GM04503 (cell line): ENCODE measurements at regions not wholly inside any gene's neighbourhood (a gene's known extent, or its start where the extent isn't known, plus 50 kb on each side); places are given as distances from the start of the nearest gene placed in this dataset.
"Not testable (repeated sequence)": the region's sequence is repeated elsewhere in the genome, so short reads cannot be mapped to it uniquely, and the experiment has no call there.

ENCODE experiments used
- DNase-seq: peaks from one replicate; pipeline ENCODE4 v3.0.0-alpha.2; 2012; ENCODE audit warnings: low read depth

GRCh38 chr6:8361259-8361658 is 74.1 kb downstream of the SLC35B3 start:
- DNase-seq: no peak

- DNase-seq: no peak
Observed at GRCh38 chr6:8352966-8353340, 82.4 kb downstream of the SLC35B3 start.

GRCh38 chr6:8352335-8352965 is 82.9 kb downstream of the SLC35B3 start:
- no peak for DNase-seq

- no peak for DNase-seq
Observed at GRCh38 chr6:8343600-8343999, 91.7 kb downstream of the SLC35B3 start.

GRCh38 chr6:8342241-8342819 is 93.0 kb downstream of the SLC35B3 start:
- DNase-seq: no peak

- no peak for DNase-seq
Observed at GRCh38 chr6:8337147-8337546, 98.2 kb downstream of the SLC35B3 start.

GRCh38 chr6:8336406-8337057 is 98.8 kb downstream of the SLC35B3 start:
- no peak for DNase-seq

GRCh38 chr6:8335896-8336295 is 99.4 kb downstream of the SLC35B3 start:
- no peak for DNase-seq

- DNase-seq: no peak
Observed at GRCh38 chr6:8335381-8335780, 100.0 kb downstream of the SLC35B3 start.

- DNase-seq: no peak
Observed at GRCh38 chr6:8334113-8334512, 101.2 kb downstream of the SLC35B3 start.

GRCh38 chr6:8329562-8329961 is 105.8 kb downstream of the SLC35B3 start:
- DNase-seq: no peak

GRCh38 chr6:8325743-8326142 is 109.6 kb downstream of the SLC35B3 start:
- DNase-seq: no peak

GRCh38 chr6:8322659-8323058 is 112.7 kb downstream of the SLC35B3 start:
- DNase-seq: no peak

GRCh38 chr6:8321671-8322404 is 113.5 kb downstream of the SLC35B3 start:
- no peak for DNase-seq

GRCh38 chr6:8315154-8315553 is 120.2 kb downstream of the SLC35B3 start:
- DNase-seq: no peak

GRCh38 chr6:8301502-8301901 is 133.8 kb downstream of the SLC35B3 start:
- DNase-seq: no peak

GRCh38 chr6:8299034-8299433 is 136.3 kb downstream of the SLC35B3 start:
- DNase-seq: no peak

GRCh38 chr6:8282946-8283345 is 152.4 kb downstream of the SLC35B3 start:
- DNase-seq: not testable (repeated sequence)

GRCh38 chr6:8282380-8282779 is 153.0 kb downstream of the SLC35B3 start:
- DNase-seq: no peak

- no peak for DNase-seq
Observed at GRCh38 chr6:8279041-8279805, 156.1 kb downstream of the SLC35B3 start.

- DNase-seq: no peak
Observed at GRCh38 chr6:8278562-8278961, 156.8 kb downstream of the SLC35B3 start.

GRCh38 chr6:8277769-8278168 is 157.6 kb downstream of the SLC35B3 start:
- no peak for DNase-seq
